MM.1S (cell line): ENCODE measurements at regions not wholly inside any gene's neighbourhood (a gene's known extent, or its start where the extent isn't known, plus 50 kb on each side); places are given as distances from the start of the nearest gene placed in this dataset.

Source experiments
- CTCF ChIP-seq: fragments of 300-600 bp; sonication (generic); IDR thresholded peaks from 2 replicates; pipeline ENCODE4 v1.5.1; 2016; ENCODE audit warnings: antibody characterized with exemption, low read length, mixed read lengths
- EZH2 ChIP-seq: fragments of 300-600 bp; sonication (generic); optimal IDR thresholded peaks from 2 replicates; pipeline ENCODE3; 2017; ENCODE audit warnings: low read depth, mild to moderate bottlenecking, antibody characterized with exemption, low read length, mixed read lengths

GRCh38 chr4:1572964-1573720 lies 111.0 kb downstream of the FAM53A start:
- TF ChIP-seq CTCF (no peak), EZH2 (no peak)
